Transverse colon (tissue), 4 donors: ENCODE measurements at regions not wholly inside any gene's neighbourhood (a gene's known extent, or its start where the extent isn't known, plus 50 kb on each side); places are given as distances from the start of the nearest gene placed in this dataset.

Experiments
- POLR2AphosphoS5 ChIP-seq, 3 donors: sonication (generic); formaldehyde crosslinking; IDR thresholded peaks; one replicate each; pipeline ENCODE4 v1.6.1; 2016; ENCODE audit warnings: antibody characterized with exemption in 3 of 3
- TF ChIP-seq, protein P1 (sequence below), 5 experiments: fragments of 200-600 bp in 3 of 5; fragments of 450-650 bp in 2 of 5; sonication (generic) in 3 of 5; IDR thresholded peaks; 1 replicate in 2 of 5; 2 replicates in 3 of 5; pipeline ENCODE4 v1.5.1; 2016 to 2017; ENCODE audit warnings: antibody characterized with exemption in 5 of 5, inconsistent platforms in 3 of 5, mild to moderate bottlenecking in 2 of 5, moderate library complexity in 1 of 5

DNA sequence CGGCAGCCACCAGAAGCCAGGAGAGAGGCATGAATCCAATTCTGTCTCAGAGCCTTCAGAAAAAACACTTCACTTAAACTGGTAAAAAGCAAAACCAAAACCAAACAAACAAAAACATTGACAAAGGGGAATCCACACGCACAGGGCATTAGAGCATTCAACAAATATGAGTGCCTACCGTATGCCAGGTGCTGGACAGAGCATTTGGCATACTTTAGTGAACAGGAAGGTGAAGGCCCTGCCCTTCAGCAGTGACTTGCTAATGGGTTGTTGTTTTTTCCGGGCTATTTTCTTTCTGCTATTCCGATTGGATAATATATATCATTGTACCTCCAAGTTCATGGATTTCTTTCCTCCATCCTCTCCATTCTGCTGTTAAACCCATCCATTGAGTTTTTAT, 71.7 kb upstream of the RUFY1 start:
- TF ChIP-seq, protein P1, sequence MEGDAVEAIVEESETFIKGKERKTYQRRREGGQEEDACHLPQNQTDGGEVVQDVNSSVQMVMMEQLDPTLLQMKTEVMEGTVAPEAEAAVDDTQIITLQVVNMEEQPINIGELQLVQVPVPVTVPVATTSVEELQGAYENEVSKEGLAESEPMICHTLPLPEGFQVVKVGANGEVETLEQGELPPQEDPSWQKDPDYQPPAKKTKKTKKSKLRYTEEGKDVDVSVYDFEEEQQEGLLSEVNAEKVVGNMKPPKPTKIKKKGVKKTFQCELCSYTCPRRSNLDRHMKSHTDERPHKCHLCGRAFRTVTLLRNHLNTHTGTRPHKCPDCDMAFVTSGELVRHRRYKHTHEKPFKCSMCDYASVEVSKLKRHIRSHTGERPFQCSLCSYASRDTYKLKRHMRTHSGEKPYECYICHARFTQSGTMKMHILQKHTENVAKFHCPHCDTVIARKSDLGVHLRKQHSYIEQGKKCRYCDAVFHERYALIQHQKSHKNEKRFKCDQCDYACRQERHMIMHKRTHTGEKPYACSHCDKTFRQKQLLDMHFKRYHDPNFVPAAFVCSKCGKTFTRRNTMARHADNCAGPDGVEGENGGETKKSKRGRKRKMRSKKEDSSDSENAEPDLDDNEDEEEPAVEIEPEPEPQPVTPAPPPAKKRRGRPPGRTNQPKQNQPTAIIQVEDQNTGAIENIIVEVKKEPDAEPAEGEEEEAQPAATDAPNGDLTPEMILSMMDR (IDR thresholded peaks at IDR 0.05): no peak
- TF ChIP-seq POLR2AphosphoS5 (IDR thresholded peaks at IDR 0.05): no peak
